Erythroblast (primary cell): ENCODE measurements at regions not wholly inside any gene's neighbourhood (a gene's known extent, or its start where the extent isn't known, plus 50 kb on each side); places are given as distances from the start of the nearest gene placed in this dataset.
A peak's percentile ranks its signal among the peaks of the same experiment; 100 is the strongest.

Experiments
- DNase-seq, 2 experiments: peaks; one replicate each; lab custom pipeline; 2025; lab: John Stamatoyannopoulos, UW
- GATA1 ChIP-seq: IDR thresholded peaks from 2 replicates; pipeline ENCODE4 v1.6.1; 2011; ENCODE audit warnings: low read depth, mild to moderate bottlenecking, control low read depth, low read length, moderate library complexity
- POLR2A ChIP-seq: IDR thresholded peaks from 2 replicates; pipeline ENCODE4 v1.6.1; 2011; ENCODE audit warnings: mild to moderate bottlenecking, low read length

DNA sequence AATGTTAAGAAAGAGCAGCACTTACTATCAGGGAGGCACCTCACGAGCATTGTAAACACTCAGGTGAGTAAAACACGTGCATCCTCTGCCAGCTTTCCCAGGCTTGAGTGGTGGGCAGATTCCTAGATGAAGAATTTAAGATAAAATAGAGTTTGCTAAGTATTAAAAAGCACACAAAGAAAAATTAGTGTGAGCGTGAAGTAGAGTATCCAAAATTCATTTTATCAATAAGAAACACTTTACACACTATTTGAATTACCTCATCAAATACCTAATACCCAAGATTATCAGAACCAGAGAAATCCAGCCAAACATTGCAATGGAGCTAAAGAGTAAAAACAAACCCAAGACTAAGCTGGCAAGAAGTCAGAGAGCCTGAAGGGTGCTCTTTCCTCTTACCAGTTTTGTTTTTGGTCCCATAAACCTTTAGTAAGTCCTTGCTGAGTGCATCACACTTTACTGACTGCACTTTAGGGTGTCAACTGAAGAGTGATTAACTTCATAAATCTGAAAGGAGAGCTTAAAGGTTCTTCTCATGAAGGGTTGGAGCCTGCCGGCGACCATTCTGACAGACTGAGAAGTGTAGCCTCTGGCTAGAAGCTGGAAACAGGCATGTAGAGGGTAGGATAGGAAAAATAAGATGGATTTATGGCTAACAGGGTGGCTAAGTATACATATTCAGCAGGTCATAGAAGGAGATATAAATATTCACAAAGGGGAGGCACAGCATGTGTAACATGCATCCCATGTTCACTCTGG is 151.1 kb downstream of the SLC7A11 start:
- DNase-seq: no peak
- TF ChIP-seq POLR2A (no peak), GATA1 (no peak)

DNA sequence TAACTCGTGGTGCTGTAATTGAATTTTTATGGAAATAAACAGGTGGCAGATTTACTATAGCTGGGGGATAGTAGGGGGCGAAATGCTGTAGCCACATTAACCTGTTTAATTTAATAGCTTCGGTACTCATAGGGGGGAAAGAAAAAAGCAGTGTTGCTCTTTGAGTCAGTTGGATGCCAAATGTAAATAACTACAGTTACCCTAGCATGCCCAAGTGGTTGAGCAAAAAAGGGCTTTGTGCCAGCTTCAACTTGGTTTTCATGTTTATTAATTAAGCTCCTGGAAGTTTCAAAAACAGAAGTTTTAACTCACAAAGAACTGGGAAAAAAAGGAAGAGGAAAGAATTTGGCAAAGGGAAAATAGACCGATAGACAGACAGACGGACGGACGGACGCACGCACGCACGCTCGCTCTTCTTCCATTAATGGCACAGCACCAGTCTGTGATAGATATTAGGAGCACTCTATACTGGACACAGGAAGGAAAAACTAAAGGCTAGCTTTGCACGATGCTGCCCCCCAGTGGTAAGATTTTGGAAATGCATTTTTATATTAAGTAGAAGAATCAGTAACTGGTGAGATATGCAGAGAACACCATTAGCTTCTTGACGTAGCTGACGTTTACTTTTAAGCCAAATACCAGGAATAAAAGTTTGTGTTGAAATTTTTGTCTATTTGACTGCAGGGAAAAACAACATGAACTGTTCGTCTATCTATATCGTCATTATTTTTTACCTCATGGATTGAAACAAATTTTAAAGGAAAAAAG is 151.8 kb downstream of the SLC7A11 start:
- DNase-seq: peak; percentile 42 to 73
- TF ChIP-seq GATA1 (no peak), POLR2A (no peak)

GRCh38 chr4:138088449-138089208 is 153.5 kb downstream of the SLC7A11 start:
- DNase-seq: no peak
- TF ChIP-seq POLR2A (no peak), GATA1 (no peak)

DNA sequence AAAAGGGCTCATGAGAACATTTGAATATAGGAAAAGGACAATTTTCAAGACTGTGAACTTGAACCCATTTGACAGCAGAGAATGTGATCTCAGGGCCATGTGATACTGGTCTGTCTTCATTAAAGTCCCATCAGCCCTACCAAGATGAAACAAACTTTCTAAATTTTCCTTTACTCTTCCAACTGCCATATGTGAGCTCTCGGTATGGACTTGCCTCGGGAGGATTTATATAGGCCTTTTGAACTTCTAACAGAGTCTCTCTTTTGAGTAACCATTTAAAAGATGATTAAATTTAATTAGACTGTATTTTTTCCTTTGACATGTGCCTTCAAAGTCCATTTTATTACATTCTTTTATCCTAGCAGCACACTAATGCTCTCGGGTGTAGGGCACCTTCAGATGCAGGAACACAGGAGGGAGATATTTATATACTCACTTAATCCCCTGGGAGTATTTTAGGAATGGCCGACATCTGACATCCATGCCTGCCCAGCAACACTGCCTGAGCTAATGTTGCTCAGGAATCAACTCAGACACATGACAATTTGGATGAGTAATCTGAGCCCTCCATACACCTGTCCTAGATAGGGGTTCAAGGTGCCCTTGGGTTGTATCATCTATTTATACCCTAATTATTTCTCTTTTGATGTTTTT is 155.0 kb downstream of the SLC7A11 start:
- TF ChIP-seq POLR2A: no peak
- TF ChIP-seq GATA1: no peak
- DNase-seq: no peak

- TF ChIP-seq GATA1 (no peak), POLR2A (no peak)
- DNase-seq: no peak
Measured at GRCh38 chr4:138086611-138087041, 155.5 kb downstream of the SLC7A11 start.

DNA sequence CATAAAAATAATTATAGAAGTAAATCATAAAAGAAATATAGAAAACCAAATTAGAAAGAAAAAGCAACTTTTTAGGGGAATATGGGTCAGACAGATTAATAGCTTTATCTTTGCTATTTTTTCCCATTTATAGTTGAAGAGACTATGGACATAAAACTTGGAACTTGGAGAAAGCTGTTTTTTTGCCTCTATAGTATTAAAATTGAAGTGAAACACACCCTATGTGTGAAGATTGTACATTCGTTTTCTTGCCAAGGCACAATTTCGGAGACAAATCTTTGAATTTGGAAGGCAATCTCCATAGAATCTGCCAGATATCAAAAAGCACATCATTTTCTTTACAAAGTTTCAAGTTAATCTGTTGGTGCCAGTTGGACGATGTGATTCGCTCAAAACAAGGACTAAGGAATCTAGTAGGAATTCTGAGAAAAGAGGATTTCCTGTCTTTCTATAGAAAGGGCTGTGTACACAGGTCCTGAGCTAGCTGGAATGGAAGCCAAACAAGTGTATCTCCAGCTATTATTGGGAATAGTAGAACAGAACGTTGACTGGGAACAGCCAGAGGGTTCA is 156.3 kb downstream of the SLC7A11 start:
- no peak for DNase-seq
- TF ChIP-seq GATA1 (no peak), POLR2A (no peak)

GRCh38 chr4:138078751-138079520 is 163.2 kb downstream of the SLC7A11 start:
- no peak for DNase-seq
- TF ChIP-seq GATA1 (no peak), POLR2A (no peak)

- DNase-seq: no peak
- TF ChIP-seq POLR2A (no peak), GATA1 (no peak)
Measured at GRCh38 chr4:138078253-138078652, 163.9 kb downstream of the SLC7A11 start.

GRCh38 chr4:138076561-138076960 is 165.6 kb downstream of the SLC7A11 start:
- TF ChIP-seq POLR2A: no peak
- DNase-seq: no peak

DNA sequence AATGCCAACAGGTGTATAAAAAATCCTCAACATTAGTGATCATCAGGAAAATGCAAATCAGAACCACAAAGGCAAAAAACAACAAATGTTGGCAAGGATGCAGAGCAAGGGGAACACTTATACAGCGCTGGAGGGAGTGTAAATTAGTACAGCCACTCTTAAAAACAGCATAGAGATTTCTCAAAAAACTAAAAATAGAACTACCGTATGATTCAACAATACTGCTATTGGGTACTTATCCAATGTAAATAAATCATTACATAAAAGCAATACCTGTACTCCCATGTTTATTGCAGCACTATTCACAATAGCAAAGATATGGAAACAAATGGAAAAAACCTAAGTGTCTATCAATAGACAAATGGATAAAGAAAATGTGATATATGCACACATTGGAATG is 171.3 kb downstream of the SLC7A11 start:
- TF ChIP-seq GATA1: no peak
- TF ChIP-seq POLR2A: no peak
- no peak for DNase-seq

DNA sequence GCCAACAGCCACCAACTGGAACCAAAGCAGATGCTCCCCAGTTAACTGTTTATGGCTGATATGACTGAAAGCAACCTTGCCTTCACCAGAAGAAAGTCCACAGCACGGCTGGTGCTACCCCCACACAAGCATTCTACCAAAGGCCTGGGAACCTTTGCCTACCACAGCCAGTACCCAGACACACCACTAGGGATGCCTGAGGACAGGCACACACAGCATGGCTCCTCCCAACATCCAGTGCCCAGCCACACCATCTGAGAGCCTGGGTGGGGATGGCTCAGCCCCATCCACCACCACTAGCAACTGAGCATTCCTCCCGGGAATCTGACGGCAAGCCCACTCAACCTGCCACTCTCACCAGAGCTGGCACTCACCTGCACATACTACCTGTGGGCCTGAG is 178.6 kb downstream of the SLC7A11 start:
- DNase-seq: no peak
- TF ChIP-seq GATA1: no peak
- TF ChIP-seq POLR2A: no peak

DNA sequence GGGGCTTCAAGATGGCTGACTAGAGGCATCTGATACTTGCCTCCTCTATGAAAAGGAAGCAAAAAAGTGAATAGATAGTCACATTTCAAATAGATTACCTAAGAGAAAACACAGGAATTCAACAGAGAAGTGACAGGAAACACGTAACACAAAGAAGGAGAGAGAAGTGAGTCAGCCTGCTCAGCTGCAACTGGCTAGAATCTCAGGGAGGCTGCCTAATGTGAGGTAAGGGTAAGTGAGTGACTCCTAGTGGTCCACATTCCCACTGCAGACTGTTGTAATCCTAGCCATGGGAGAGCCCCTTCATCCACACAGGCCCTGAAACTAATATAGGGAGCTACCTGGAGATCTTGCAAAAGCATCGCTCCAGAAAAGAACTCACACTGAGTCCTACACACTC is 179.2 kb downstream of the SLC7A11 start:
- no peak for TF ChIP-seq GATA1
- no peak for TF ChIP-seq POLR2A
- DNase-seq: no peak

DNA sequence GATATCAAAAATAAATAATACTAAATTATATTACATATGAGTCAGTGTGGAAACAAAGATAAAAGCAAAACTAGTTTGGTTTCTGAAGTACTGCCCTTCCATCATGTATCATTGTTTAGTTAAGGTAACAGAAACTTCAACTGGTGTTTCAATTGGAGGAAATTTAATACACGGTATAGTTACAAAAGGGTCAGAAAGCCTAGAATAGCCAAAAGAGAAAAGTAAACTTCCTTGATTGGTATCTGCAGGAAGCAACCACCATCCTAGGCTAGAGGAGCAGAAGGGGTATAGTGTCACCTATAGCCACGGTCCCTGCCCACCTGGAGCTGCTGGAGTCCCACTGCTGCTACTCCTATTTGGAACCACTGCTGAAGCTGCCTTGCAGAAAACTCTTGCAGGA is 185.6 kb downstream of the SLC7A11 start:
- TF ChIP-seq GATA1 (no peak), POLR2A (no peak)
- DNase-seq: no peak
